Renal pelvis (tissue), 1 donor: ENCODE measurements at regions not wholly inside any gene's neighbourhood (a gene's known extent, or its start where the extent isn't known, plus 50 kb on each side); places are given as distances from the start of the nearest gene placed in this dataset.

Experiments
- DNase-seq: peaks from one replicate; pipeline ENCODE4 v3.0.0-alpha.2; 2013

DNA sequence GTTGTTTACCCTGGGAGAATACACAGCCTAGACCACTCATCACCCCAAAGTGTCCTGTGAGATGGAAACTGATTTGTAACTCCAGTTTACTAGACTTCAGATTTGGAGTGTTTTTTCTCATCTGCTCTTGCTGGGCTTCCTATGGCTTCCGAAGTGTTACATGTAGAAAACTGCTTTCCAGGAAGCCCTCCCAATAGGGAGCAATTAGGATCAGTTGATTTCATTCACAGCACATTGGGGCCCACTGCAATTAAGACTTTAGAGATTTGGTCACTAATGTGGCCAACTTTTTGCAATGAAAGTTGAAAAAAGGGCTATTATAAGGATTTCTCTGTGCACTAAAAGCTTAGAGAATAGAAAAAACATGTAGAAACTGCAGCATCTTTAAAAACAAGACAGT is 656.6 kb upstream of the CHAC2 start:
- no peak for DNase-seq

DNA sequence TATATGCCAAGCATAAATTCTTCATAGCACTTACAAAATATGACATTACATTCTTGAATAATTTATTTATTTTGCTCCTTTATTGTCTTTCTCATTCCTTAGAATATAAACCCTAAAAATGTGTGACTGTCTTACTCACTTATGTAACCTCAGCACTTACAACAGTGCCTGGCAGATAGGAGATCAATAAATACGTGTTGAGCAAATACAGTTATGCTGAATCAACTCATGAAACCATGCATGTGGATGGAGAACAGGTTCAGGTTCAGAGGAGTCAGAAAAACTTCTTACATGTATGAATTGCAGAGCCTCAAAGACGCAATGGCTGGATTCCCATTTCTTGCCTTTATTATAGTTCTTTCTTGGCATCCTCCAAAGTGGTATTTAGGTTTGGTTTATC is 659.4 kb upstream of the CHAC2 start:
- no peak for DNase-seq

GRCh38 chr2:53104263-53104662 is 663.3 kb upstream of the CHAC2 start:
- peak; percentile 48 for DNase-seq

- no peak for DNase-seq
These were observed 663.9 kb upstream of the CHAC2 start for GRCh38 chr2:53103679-53104078.

DNA sequence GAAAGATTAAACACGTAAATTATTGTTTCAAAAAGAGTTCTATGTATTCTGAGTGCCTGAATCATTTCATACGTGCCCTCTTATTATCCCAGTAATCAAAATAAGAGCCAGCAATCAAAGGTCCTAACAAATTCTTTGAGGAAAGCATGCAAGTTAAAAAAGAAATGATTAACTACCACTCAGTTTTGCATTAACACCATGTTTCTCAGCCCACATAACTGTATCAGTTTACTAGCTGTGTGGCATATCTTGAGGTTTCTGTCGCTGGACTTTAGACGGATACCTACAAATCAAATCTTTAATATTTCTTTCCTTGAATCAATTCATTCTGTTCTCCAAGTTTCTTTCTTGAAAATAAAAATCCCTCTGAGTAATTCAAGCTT is 668.9 kb upstream of the CHAC2 start:
- peak; percentile 45 for DNase-seq

DNA sequence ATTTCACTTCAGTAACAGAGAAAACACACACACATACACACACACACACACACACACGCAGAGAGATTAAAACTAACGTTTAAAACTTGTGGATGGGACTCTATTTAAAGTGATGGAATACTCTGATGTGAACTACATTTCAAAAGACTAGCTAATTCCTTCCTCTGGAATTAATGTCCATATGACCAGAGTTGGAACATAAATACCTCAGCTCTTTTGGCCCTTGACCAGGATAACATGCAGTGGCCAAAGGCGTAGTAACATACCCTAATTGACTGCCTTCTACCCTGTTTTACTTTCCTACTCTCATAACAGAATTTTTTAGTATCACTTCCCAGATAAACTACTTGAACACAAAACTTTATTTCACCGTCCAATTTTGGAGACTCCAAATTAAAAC is 671.3 kb upstream of the CHAC2 start:
- DNase-seq: peak; percentile 53

- DNase-seq: no peak
These were observed 671.9 kb upstream of the CHAC2 start for GRCh38 chr2:53095664-53096063.

DNA sequence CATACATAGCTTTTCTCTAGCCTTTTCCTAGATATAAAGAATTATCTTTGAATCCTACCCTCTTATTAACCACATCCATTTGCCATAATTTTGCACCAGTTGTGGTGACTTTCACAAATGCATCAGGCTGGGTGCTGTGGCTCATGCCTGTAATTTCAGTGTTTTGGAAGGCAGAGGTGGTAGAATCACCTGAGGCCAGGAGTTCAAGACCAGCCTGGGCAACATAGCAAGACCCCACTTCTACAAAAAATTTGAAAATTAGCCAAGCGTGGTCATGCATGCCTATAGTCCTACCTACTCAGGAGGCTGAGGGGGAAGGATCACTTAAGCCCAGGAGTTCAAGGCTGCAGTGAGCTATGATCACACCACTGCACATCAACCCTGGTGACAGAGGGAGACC is 672.4 kb upstream of the CHAC2 start:
- no peak for DNase-seq

DNA sequence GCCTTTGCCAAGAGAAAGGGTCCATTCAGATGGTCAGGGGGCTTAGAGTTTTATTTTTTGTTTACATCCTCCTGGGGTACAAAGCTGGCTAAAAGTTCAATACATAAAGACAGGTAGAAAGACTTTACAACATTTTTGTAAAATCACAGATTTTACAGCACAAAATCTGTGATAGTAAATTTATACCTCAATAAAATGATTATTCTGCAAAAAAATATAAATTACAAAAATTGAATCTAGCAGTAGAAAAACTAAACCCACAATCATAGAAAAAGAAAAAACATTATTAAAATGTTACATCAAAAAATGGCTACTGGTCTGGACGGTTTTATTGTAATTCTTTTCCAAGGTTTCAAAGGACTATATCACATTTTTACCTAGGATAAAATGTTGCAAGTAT is 674.2 kb upstream of the CHAC2 start:
- DNase-seq: no peak

GRCh38 chr2:53091183-53091582 is 676.4 kb upstream of the CHAC2 start:
- no peak for DNase-seq

DNA sequence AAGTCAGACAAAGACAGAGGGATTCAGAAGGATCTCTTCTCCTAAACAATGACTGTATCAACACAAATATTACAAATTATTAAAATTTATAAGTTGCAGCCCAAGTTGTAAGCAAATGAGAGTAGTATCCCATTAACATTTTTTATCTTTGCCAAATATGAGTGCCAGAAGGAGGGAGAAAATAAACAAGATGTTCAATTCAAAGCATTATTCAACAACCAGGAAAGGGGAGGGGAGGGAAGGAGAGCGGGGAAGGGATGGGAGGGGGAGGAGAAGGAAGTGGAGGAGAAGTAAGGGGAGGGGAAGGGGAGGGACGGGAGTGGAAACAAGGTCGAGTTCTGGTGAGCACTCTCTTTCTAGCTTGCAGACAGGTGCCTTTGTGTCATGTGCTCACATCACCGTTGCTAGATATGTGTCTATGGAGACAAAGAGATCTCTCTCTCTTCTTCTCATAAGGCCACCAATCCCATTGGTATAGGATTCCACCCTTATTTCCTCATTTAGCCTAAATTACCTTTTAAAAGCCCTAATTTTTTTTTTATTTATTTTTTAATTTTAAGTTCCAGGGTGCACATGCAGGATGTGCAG is 679.6 kb upstream of the CHAC2 start:
- DNase-seq: no peak

- no peak for DNase-seq
These were observed 680.2 kb upstream of the CHAC2 start for GRCh38 chr2:53087262-53087873.

GRCh38 chr2:53077413-53077812 is 690.2 kb upstream of the CHAC2 start:
- no peak for DNase-seq

DNA sequence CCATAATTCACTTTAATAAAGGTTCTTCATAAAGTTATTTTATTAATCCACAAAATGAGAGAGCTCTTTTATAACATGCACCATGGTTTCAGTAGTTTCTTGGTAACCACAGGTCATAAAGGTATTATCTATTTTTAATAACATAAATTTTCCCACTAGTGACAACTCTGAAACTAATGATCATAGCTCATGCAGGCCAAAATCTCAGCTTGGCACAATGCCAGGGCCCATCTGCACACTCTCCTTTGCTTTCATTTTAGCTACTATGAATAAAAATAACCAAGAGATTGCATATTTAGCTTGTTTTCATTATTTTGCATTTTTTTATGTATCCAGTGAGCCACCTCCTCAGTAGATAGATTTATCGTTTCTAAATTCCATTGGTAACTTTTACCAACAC is 691.8 kb upstream of the CHAC2 start:
- DNase-seq: no peak

GRCh38 chr2:53067533-53067932 is 700.1 kb upstream of the CHAC2 start:
- DNase-seq: no peak

DNA sequence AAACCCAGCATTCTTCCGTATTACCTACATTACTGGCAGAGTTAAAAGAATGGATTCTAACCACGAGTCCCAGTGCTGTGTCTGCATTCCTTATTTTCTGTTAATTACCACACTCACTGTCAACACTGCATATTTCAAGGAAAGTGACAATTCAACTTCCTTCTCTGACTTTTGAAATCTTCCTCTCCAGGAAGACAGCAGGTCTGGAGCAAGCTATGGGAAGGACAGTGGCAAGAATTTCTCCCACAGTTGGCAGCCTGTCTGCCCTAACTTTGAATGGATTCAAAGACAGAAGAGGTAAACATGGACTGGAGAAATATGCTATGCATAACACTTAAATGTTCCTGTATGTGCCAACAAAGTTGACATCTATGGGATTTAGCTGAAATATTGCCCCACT is 700.5 kb upstream of the CHAC2 start:
- no peak for DNase-seq

- no peak for DNase-seq
These were observed 703.5 kb upstream of the CHAC2 start for GRCh38 chr2:53064154-53064553.

DNA sequence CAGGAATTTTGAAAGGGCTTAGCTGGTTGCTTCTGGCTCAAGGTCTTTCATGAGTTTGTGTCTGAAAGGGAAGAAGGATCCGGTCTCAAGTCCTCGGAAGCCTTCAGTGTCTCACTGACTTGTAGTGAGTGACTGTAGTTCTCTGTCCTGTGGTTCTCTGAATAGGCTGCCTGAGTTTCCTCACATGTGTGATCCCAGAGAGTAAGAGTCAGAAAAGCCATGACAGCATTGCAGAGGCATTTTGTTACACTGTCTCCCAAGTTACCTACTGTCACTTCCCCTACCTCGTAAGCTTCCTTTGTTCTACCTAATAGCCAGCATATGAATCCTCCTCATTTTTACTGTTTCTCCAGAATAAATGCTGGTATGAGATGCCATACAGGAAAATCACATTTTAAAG is 709.1 kb upstream of the CHAC2 start:
- DNase-seq: no peak

- DNase-seq: no peak
These were observed 713.7 kb upstream of the CHAC2 start for GRCh38 chr2:53053937-53054336.

DNA sequence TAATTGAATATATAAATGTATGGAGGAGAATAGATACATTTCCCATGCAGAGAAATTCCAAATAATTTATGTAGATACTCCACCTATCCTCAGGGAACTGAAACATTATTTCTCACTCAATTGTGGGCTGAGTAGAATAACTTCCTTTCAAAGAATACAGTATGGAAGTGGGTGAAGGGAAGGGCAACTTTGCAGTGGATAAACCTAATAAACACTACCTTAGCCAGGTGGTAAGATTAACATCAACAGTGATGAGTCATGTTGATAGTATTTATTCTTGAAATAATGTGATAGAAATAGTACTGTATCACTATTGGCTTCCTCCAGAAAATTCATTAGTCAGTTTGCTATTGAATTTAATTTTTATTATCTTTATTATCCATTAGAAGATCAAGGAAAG is 716.4 kb upstream of the CHAC2 start:
- DNase-seq: no peak

DNA sequence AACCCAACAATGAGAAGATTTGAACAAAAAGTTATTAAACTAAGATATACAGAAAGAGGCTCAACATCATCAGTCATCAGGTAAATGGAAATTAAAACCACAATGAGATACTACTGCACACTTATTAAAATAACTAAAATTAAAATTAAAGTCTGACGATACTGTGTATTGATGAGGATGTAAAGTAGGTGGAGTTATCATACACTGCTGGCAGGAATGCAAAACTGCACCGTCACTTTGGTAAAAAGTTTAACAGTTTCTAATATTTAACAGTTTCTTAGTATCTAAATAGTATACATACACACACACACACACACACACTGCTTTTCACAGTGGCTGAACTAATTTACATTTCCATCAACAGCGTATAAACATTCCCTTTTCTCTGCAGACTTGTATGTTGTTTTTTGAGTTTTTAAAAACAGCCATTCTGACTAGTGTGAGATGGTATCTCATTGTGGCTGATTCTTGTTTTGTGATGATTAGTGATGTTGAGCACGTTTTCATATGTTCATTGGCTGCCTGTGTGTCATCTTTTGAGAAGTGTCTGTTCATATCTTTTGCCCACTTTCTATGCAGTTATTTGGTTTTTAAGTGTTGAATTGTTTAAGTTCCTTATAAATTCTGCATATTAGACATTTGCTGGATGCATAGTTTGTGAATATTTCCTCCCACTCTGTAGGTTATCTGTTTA is 726.9 kb upstream of the CHAC2 start:
- no peak for DNase-seq

DNA sequence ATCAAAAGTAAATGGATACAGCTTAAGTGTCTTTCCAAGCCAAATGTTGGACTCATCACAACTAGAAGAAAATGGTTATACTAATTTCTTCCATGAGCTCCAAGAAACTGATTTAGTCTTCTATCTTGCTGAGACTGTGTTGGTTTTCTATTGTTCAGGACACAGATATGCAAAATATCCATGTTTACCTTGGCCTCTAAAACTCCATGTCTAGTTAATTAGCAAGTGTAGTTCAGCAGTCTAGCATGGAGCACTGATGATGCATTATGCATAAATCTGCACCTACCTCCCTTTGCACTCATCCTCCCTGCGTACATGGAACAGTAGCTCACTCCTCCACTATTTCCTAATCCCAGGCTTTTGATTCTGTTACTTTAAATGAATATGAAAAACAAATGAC is 731.4 kb upstream of the CHAC2 start:
- DNase-seq: no peak

DNA sequence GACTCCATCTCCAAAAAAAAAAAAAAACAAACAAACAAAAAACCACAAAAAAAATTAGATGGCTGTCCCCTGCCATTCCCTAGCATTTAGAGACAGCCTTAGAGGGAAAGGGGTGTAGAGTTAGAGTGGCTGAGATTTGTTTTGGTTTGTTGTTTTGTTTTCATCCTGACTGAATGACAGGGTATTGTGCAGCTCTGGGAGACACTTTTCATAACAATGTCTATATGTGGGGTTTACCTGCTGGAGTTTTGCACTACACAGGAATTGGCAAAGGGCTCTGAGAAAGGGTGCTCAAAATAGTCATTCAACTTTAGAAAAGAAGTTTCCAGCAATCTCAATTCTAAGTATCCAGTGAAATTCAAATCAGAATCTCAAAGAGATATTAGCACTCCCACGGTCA is 732.5 kb upstream of the CHAC2 start:
- DNase-seq: no peak

GRCh38 chr2:53033411-53033810 is 734.2 kb upstream of the CHAC2 start:
- DNase-seq: no peak
